Femur (tissue), 1 donor: ENCODE measurements at regions not wholly inside any gene's neighbourhood (a gene's known extent, or its start where the extent isn't known, plus 50 kb on each side); places are given as distances from the start of the nearest gene placed in this dataset.
"Not testable (repeated sequence)": the region's sequence is repeated elsewhere in the genome, so short reads cannot be mapped to it uniquely, and the experiment has no call there.

Experiments used
- DNase-seq: peaks from one replicate; pipeline ENCODE4 v3.0.0-alpha.2; 2017

- DNase-seq: no peak
Observed at GRCh38 chr18:55699233-55699765, 111.3 kb upstream of the TCF4 start.

GRCh38 chr18:55696811-55697210 is 108.8 kb upstream of the TCF4 start:
- DNase-seq: no peak

- no peak for DNase-seq
Observed at GRCh38 chr18:55695091-55695490, 107.1 kb upstream of the TCF4 start.

GRCh38 chr18:55694291-55694690 is 106.3 kb upstream of the TCF4 start:
- DNase-seq: no peak

- DNase-seq: no peak
Observed at GRCh38 chr18:55688030-55688429, 100.0 kb upstream of the TCF4 start.

GRCh38 chr18:55687106-55687505 is 99.1 kb upstream of the TCF4 start:
- no peak for DNase-seq

GRCh38 chr18:55685638-55686037 is 97.6 kb upstream of the TCF4 start:
- DNase-seq: no peak

GRCh38 chr18:55672574-55673361 is 84.8 kb upstream of the TCF4 start:
- DNase-seq: no peak

GRCh38 chr18:55665506-55665905 is 77.5 kb upstream of the TCF4 start:
- DNase-seq: no peak

- not testable (repeated sequence) for DNase-seq
Observed at GRCh38 chr18:55664758-55665400, 76.9 kb upstream of the TCF4 start.

- no peak for DNase-seq
Observed at GRCh38 chr18:55663891-55664290, 75.9 kb upstream of the TCF4 start.

GRCh38 chr18:55658598-55658997 is 70.6 kb upstream of the TCF4 start:
- DNase-seq: no peak

- DNase-seq: no peak
Observed at GRCh38 chr18:55657572-55658331, 69.8 kb upstream of the TCF4 start.

GRCh38 chr18:55654986-55655385 is 67.0 kb upstream of the TCF4 start:
- DNase-seq: no peak

- DNase-seq: no peak
Observed at GRCh38 chr18:55651236-55651635, 63.2 kb upstream of the TCF4 start.

- DNase-seq: no peak
Observed at GRCh38 chr18:55650363-55650870, 62.4 kb upstream of the TCF4 start.

GRCh38 chr18:55647331-55647730 is 59.3 kb upstream of the TCF4 start:
- DNase-seq: no peak

- DNase-seq: no peak
Observed at GRCh38 chr18:55642191-55642590, 54.2 kb upstream of the TCF4 start.

- DNase-seq: no peak
Observed at GRCh38 chr18:55641486-55641885, 53.5 kb upstream of the TCF4 start.
